ENCODE measurements at regions not wholly inside any gene's neighbourhood (a gene's known extent, or its start where the extent isn't known, plus 50 kb on each side); places are given as distances from the start of the nearest gene placed in this dataset.

GRCh38 chr9:82457891-82458290 is 469.3 kb downstream of the SPATA31D1 start:
- CTCF ChIA-PET, result interaction anchor here (0.6 kb wide), 2 partner anchors 23 to 847 kb away, joined by 3 to 4 read pairs; no protein-coding TSS in a partner anchor
- no peak for TF ChIP-seq CTCF (conservative IDR thresholded peaks at IDR 0.05; ENCODE audit: low read depth)
- H3K27ac ChIP-seq, result no peak overlapping the region
- POLR2A ChIA-PET (ENCODE audit: low non-redundant PET), result no interaction called here
- DNase-seq (ENCODE audit: low spot score), result no peak

- CTCF ChIA-PET, result interaction anchor here (0.6 kb wide), 2 partner anchors 24 to 847 kb away, joined by 3 to 4 read pairs; no protein-coding TSS in a partner anchor
These were observed 469.7 kb downstream of the SPATA31D1 start for GRCh38 chr9:82458296-82458695.

GRCh38 chr9:82466616-82467260 is 478.2 kb downstream of the SPATA31D1 start:
- no peak for DNase-seq (ENCODE audit: low spot score)
- TF ChIP-seq CTCF (conservative IDR thresholded peaks at IDR 0.05; ENCODE audit: low read depth), result no peak
- CTCF ChIA-PET, result interaction anchor here (0.7 kb wide), 1 partner anchor 17 kb away, joined by 3 read pairs; no protein-coding TSS in a partner anchor
- no peak overlapping the region for H3K27ac ChIP-seq
- POLR2A ChIA-PET (ENCODE audit: low non-redundant PET), result no interaction called here

More at GRCh38 chr9:82458296-82458695, 469.7 kb downstream of the SPATA31D1 start:
- TF ChIP-seq CTCF (conservative IDR thresholded peaks at IDR 0.05; ENCODE audit: low read depth), result no peak
- POLR2A ChIA-PET (ENCODE audit: low non-redundant PET), result no interaction called here
- H3K27ac ChIP-seq, result no peak overlapping the region
- no peak for DNase-seq (ENCODE audit: low spot score)

DNA sequence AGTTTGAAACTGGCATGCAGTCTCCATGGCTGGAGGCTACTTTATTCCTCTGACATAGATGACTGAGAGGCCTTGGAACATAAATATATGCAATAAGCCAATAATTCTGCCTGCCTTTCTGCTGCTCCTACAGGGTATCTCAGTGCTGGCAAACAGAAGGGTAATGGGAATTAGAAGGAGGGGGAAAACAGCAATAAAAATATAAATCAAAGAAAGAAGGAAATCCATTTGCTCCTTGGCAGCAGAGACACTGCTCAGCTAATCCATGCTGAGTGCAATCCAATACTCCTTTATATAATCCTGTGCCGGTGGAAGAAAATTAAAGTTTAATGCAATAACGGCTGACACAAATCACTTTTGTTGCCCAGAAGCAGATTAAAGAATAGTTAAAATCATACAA is 478.9 kb downstream of the SPATA31D1 start:
- H3K27ac ChIP-seq, result no peak overlapping the region
- TF ChIP-seq CTCF (conservative IDR thresholded peaks at IDR 0.05; ENCODE audit: low read depth), result no peak
- POLR2A ChIA-PET (ENCODE audit: low non-redundant PET), result no interaction called here
- DNase-seq (ENCODE audit: low spot score), result no peak
- CTCF ChIA-PET, result interaction anchor here (0.7 kb wide), 1 partner anchor 16 kb away, joined by 3 read pairs; no protein-coding TSS in a partner anchor

GRCh38 chr9:82474235-82474634 is 485.7 kb downstream of the SPATA31D1 start:
- TF ChIP-seq CTCF (conservative IDR thresholded peaks at IDR 0.05; ENCODE audit: low read depth), result no peak
- CTCF ChIA-PET, result no interaction called here
- no peak for DNase-seq (ENCODE audit: low spot score)
- POLR2A ChIA-PET (ENCODE audit: low non-redundant PET), result no interaction called here
- no peak overlapping the region for H3K27ac ChIP-seq

GRCh38 chr9:82475584-82476301 is 487.2 kb downstream of the SPATA31D1 start:
- DNase-seq (ENCODE audit: low spot score), result no peak
- POLR2A ChIA-PET (ENCODE audit: low non-redundant PET), result no interaction called here
- no peak overlapping the region for H3K27ac ChIP-seq
- no peak for TF ChIP-seq CTCF (conservative IDR thresholded peaks at IDR 0.05; ENCODE audit: low read depth)
- CTCF ChIA-PET, result no interaction called here

Data from RWPE1 (cell line).